OCI-LY1 (cell line): ENCODE measurements at regions not wholly inside any gene's neighbourhood (a gene's known extent, or its start where the extent isn't known, plus 50 kb on each side); places are given as distances from the start of the nearest gene placed in this dataset.

ENCODE experiments used
- CTCF ChIP-seq: fragments of 200-600 bp; sonication (generic), shearing (Covaris generic); IDR thresholded peaks from 2 replicates; pipeline ENCODE4 v1.5.1; 2017; ENCODE audit warnings: mild to moderate bottlenecking, antibody characterized with exemption, low read length, moderate library complexity, mixed read lengths
- EZH2 ChIP-seq: fragments of 200-600 bp; sonication (generic), shearing (Covaris generic); IDR thresholded peaks from 2 replicates; pipeline ENCODE4 v1.8.0; 2017; ENCODE audit warnings: borderline replicate concordance, mixed run types, mild to moderate bottlenecking, antibody characterized with exemption, low read length, moderate library complexity, mixed read lengths

- no peak for TF ChIP-seq CTCF
- TF ChIP-seq EZH2: no peak
These were observed 978.3 kb upstream of the ADGRL3 start for GRCh38 chr4:60221866-60222265.
